ENCODE measurements at regions not wholly inside any gene's neighbourhood (a gene's known extent, or its start where the extent isn't known, plus 50 kb on each side); places are given as distances from the start of the nearest gene placed in this dataset.

GRCh38 chr2:173521450-173522192, 166.9 kb downstream of the CDCA7 start:
- no peak for TF ChIP-seq POLR2A (IDR thresholded peaks at IDR 0.05)
- no peak for TF ChIP-seq CTCF (IDR thresholded peaks at IDR 0.05 in 4 of 5, conservative IDR thresholded peaks at IDR 0.05 in 1 of 5)
